H1 (cell line): ENCODE measurements at regions not wholly inside any gene's neighbourhood (a gene's known extent, or its start where the extent isn't known, plus 50 kb on each side); places are given as distances from the start of the nearest gene placed in this dataset.

Experiments used
- ATF2 ChIP-seq: IDR thresholded peaks from 2 replicates; pipeline ENCODE4 v1.6.1; 2012; ENCODE audit warnings: low read length, inconsistent platforms
- CBX8 ChIP-seq: fragments of 300-800, 300-1000 bp; sonication (generic); IDR thresholded peaks from 2 replicates; pipeline ENCODE4 v1.7.1; 2016; ENCODE audit warnings: low read depth, low read length, borderline replicate concordance
- CTCF ChIP-seq, 3 experiments: IDR thresholded peaks; 1 replicate in 2 of 3; 2 replicates in 1 of 3; pipeline versions ENCODE4 v1.5.1 to v1.6.1; 2011; ENCODE audit warnings: low read length in 3 of 3, mild to moderate bottlenecking in 3 of 3, inconsistent platforms in 2 of 3, low read depth in 1 of 3, moderate library complexity in 1 of 3; ENCODE audit not compliant: insufficient read depth in 1 of 3; ENCODE audit errors: control extremely low read depth in 1 of 3
- EGR1 ChIP-seq: IDR thresholded peaks from 2 replicates; pipeline ENCODE4 v1.6.1; 2011; ENCODE audit warnings: low read depth, low read length, borderline replicate concordance
- HDAC6 ChIP-seq: IDR thresholded peaks from one replicate; pipeline ENCODE4 v1.7.1; 2012; ENCODE audit warnings: low read depth, mild to moderate bottlenecking, inconsistent platforms, low read length, moderate library complexity
- KDM1A ChIP-seq: fragments of 200-600, 300-600 bp; sonication (generic); IDR thresholded peaks from 2 replicates; pipeline ENCODE4 v1.7.1; 2016; ENCODE audit warnings: mild to moderate bottlenecking, low read length, borderline replicate concordance
- MAFK ChIP-seq: IDR thresholded peaks from 2 replicates; pipeline ENCODE4 v1.6.1; 2012; ENCODE audit warnings: low read depth, mild to moderate bottlenecking, improper control_type of control experiment, low read length
- POLR2A ChIP-seq, 2 experiments: IDR thresholded peaks; 1 replicate in 1 of 2; 2 replicates in 1 of 2; pipeline ENCODE4 v1.6.1; 2011; ENCODE audit warnings: low read depth in 2 of 2, low read length in 2 of 2, mild to moderate bottlenecking in 2 of 2; ENCODE audit errors: control extremely low read depth in 1 of 2
- RAD21 ChIP-seq, 2 experiments: IDR thresholded peaks in 1 of 2; conservative IDR thresholded peaks in 1 of 2; 2 replicates each; pipeline ENCODE4 v1.6.1; 2011; ENCODE audit warnings: low read depth in 2 of 2, low read length in 2 of 2, improper control_type of control experiment in 1 of 2, inconsistent platforms in 1 of 2, mild to moderate bottlenecking in 1 of 2, moderate library complexity in 1 of 2
- USF2 ChIP-seq: IDR thresholded peaks from 2 replicates; pipeline ENCODE4 v1.6.1; 2011; ENCODE audit warnings: low read length, improper control_type of control experiment

GRCh38 chr9:17852108-17852507, 273.2 kb downstream of the SH3GL2 start:
- TF ChIP-seq KDM1A (no peak), POLR2A (IDR thresholded peaks at IDR 0.05; ENCODE audit: control extremely low read depth in 1 of 2, low read depth in 2 of 2, low read length in 2 of 2) (no peak), CTCF (IDR thresholded peaks at IDR 0.05; ENCODE audit: control extremely low read depth in 1 of 3, insufficient read depth in 1 of 3, low read depth in 1 of 3, low read length in 3 of 3) (no peak), RAD21 (IDR thresholded peaks at IDR 0.05 in 1 of 2, conservative IDR thresholded peaks at IDR 0.05 in 1 of 2; ENCODE audit: low read depth in 2 of 2, low read length in 2 of 2) (no peak), ATF2 (no peak), MAFK (no peak), EGR1 (no peak), CBX8 (no peak), USF2 (no peak), HDAC6 (no peak)
